ENCODE measurements at regions not wholly inside any gene's neighbourhood (a gene's known extent, or its start where the extent isn't known, plus 50 kb on each side); places are given as distances from the start of the nearest gene placed in this dataset.

DNA sequence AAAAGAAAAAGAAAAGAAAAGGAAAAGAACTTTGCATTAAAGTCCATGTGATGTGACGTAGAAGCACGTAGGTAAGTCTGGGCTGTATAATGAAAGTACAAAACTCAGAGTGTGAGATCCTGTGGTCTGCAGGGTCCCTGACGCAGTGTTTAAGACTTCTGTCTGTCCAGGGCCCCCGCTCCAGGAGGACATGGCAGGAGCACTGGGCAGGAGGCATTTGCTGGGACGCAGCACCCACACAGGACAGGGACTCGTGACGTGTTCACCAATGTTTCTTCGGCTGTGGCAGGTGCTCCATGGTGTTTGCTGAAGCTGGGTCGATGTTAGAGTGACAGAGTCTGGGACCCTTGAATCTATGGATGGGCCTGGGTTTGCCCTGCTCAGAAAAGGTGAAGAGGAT is 348.1 kb downstream of the BRD1 start:
- Histone ChIP-seq H3K27me3 (ENCODE audit: control insufficient read depth, insufficient read depth, low read length) (no peaks in the 10 kb centered on the region), H3K9me3 (ENCODE audit: control insufficient read depth, insufficient read depth, low read length) (no peaks in the 10 kb centered on the region), H3K27ac (ENCODE audit: low read length) (no peak overlapping the region), H3K4me1 (ENCODE audit: control insufficient read depth, insufficient read depth, low read length) (no peaks in the 10 kb centered on the region), H3K4me3 (ENCODE audit: low read length) (no peak overlapping the region), H3K36me3 (ENCODE audit: control insufficient read depth, insufficient read depth, low read length) (no peaks in the 10 kb centered on the region)
- 89% methylated on average over 9 of the region's 9 CpGs for WGBS (ENCODE audit: insufficient coverage)
- intact Hi-C loops (cut with micrococcal nuclease), result no loop called here
- Mint-ChIP-seq H3K4me3 (no peak overlapping the region), H3K9me3 (peaks cover 8% of the 10 kb centered on the region in 2 donors), H3K4me1 (peaks cover 8 to 21% of the 10 kb centered on the region in 2 donors), H3K36me3 (no peaks in the 10 kb centered on the region), H3K27ac (no peak overlapping the region), H3K27me3 (ENCODE audit: low read depth in 2 of 2) (peaks cover 0 to 9% of the 10 kb centered on the region in 2 donors)
- TF ChIP-seq, protein P1, sequence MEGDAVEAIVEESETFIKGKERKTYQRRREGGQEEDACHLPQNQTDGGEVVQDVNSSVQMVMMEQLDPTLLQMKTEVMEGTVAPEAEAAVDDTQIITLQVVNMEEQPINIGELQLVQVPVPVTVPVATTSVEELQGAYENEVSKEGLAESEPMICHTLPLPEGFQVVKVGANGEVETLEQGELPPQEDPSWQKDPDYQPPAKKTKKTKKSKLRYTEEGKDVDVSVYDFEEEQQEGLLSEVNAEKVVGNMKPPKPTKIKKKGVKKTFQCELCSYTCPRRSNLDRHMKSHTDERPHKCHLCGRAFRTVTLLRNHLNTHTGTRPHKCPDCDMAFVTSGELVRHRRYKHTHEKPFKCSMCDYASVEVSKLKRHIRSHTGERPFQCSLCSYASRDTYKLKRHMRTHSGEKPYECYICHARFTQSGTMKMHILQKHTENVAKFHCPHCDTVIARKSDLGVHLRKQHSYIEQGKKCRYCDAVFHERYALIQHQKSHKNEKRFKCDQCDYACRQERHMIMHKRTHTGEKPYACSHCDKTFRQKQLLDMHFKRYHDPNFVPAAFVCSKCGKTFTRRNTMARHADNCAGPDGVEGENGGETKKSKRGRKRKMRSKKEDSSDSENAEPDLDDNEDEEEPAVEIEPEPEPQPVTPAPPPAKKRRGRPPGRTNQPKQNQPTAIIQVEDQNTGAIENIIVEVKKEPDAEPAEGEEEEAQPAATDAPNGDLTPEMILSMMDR (IDR thresholded peaks at IDR 0.05), result no peak
- DNase-seq (no peak), ATAC-seq (no peak)

GRCh38 chr22:49476800-49477400 is 350.8 kb downstream of the BRD1 start:
- Histone ChIP-seq H3K27me3 (ENCODE audit: control insufficient read depth, insufficient read depth, low read length) (no peaks in the 10 kb centered on the region), H3K4me3 (ENCODE audit: low read length) (no peak overlapping the region), H3K36me3 (ENCODE audit: control insufficient read depth, insufficient read depth, low read length) (no peaks in the 10 kb centered on the region), H3K9me3 (ENCODE audit: control insufficient read depth, insufficient read depth, low read length) (no peaks in the 10 kb centered on the region), H3K27ac (ENCODE audit: low read length) (no peak overlapping the region), H3K4me1 (ENCODE audit: control insufficient read depth, insufficient read depth, low read length) (no peaks in the 10 kb centered on the region)
- ATAC-seq, result no peak
- Mint-ChIP-seq H3K27ac (no peak overlapping the region), H3K4me3 (no peak overlapping the region), H3K36me3 (no peaks in the 10 kb centered on the region), H3K27me3 (ENCODE audit: low read depth in 2 of 2) (peaks cover 0 to 9% of the 10 kb centered on the region in 2 donors), H3K9me3 (peaks cover 8% of the 10 kb centered on the region in 2 donors), H3K4me1 (peaks cover 11 to 15% of the 10 kb centered on the region in 2 donors)
- intact Hi-C loops (cut with micrococcal nuclease), result no loop called here
- no peak for DNase-seq
- TF ChIP-seq, protein P1 (IDR thresholded peaks at IDR 0.05), result no peak

GRCh38 chr22:49476176-49476575 is 351.5 kb downstream of the BRD1 start:
- Histone ChIP-seq H3K4me1 (ENCODE audit: control insufficient read depth, insufficient read depth, low read length) (no peaks in the 10 kb centered on the region), H3K27ac (ENCODE audit: low read length) (no peak overlapping the region), H3K9me3 (ENCODE audit: control insufficient read depth, insufficient read depth, low read length) (no peaks in the 10 kb centered on the region), H3K36me3 (ENCODE audit: control insufficient read depth, insufficient read depth, low read length) (no peaks in the 10 kb centered on the region), H3K4me3 (ENCODE audit: low read length) (no peak overlapping the region), H3K27me3 (ENCODE audit: control insufficient read depth, insufficient read depth, low read length) (no peaks in the 10 kb centered on the region)
- Mint-ChIP-seq H3K4me3 (no peak overlapping the region), H3K27me3 (ENCODE audit: low read depth in 2 of 2) (peaks cover 0 to 2% of the 10 kb centered on the region in 2 donors), H3K27ac (no peak overlapping the region), H3K36me3 (no peaks in the 10 kb centered on the region), H3K4me1 (peaks cover 6 to 11% of the 10 kb centered on the region in 2 donors), H3K9me3 (peaks cover 8% of the 10 kb centered on the region in 2 donors)
- WGBS (ENCODE audit: insufficient coverage), result 92% methylated on average over 4 of the region's 5 CpGs
- ATAC-seq (no peak), DNase-seq (no peak)
- intact Hi-C loops (cut with micrococcal nuclease), result no loop called here
- TF ChIP-seq, protein P1 (IDR thresholded peaks at IDR 0.05), result no peak

- no peak for DNase-seq
- no peak overlapping the region for H3K4me3 ChIP-seq (ENCODE audit: low read length)
- no peak overlapping the region for H3K27ac Mint-ChIP-seq
- H3K27me3 Mint-ChIP-seq (ENCODE audit: low read depth in 2 of 2), result no peaks in the 10 kb centered on the region
- ATAC-seq, result no peak
- no peaks in the 10 kb centered on the region for H3K27me3 ChIP-seq (ENCODE audit: control insufficient read depth, insufficient read depth, low read length)
- TF ChIP-seq, protein P1 (IDR thresholded peaks at IDR 0.05), result no peak
- H3K4me1 Mint-ChIP-seq, result peaks cover 4 to 8% of the 10 kb centered on the region in 2 donors
- no peaks in the 10 kb centered on the region for H3K4me1 ChIP-seq (ENCODE audit: control insufficient read depth, insufficient read depth, low read length)
- H3K36me3 Mint-ChIP-seq, result no peaks in the 10 kb centered on the region
- H3K9me3 Mint-ChIP-seq, result peaks cover 8% of the 10 kb centered on the region in 2 donors
- H3K9me3 ChIP-seq (ENCODE audit: control insufficient read depth, insufficient read depth, low read length), result no peaks in the 10 kb centered on the region
- no peak overlapping the region for H3K27ac ChIP-seq (ENCODE audit: low read length)
- H3K4me3 Mint-ChIP-seq, result no peak overlapping the region
- H3K36me3 ChIP-seq (ENCODE audit: control insufficient read depth, insufficient read depth, low read length), result no peaks in the 10 kb centered on the region
- intact Hi-C loops (cut with micrococcal nuclease), result no loop called here
- WGBS (ENCODE audit: insufficient coverage), result 83% methylated on average over 4 of the region's 5 CpGs
Observed at GRCh38 chr22:49475253-49475652, 352.4 kb downstream of the BRD1 start.
